KMS-11 (cell line): ENCODE measurements at regions not wholly inside any gene's neighbourhood (a gene's known extent, or its start where the extent isn't known, plus 50 kb on each side); places are given as distances from the start of the nearest gene placed in this dataset.

Experiments
- H2AFZ ChIP-seq: fragments of 200-600 bp; sonication (generic); 2 replicates; pipeline ENCODE4 v1.6.1; 2016; ENCODE audit warnings: antibody characterized with exemption, mixed run types, low read depth
- H3K27ac ChIP-seq: fragments of 200-600 bp; sonication (generic); 2 replicates; pipeline ENCODE4 v1.6.1; 2016; ENCODE audit warnings: mild to moderate bottlenecking, mixed run types
- H3K27me3 ChIP-seq: fragments of 200-600 bp; sonication (generic); 2 replicates; pipeline ENCODE4 v1.6.1; 2017; ENCODE audit warnings: mild to moderate bottlenecking, low read depth, mixed run types, moderate library complexity; ENCODE audit not compliant: insufficient read depth
- H3K36me3 ChIP-seq: fragments of 200-600 bp; sonication (generic); 2 replicates; pipeline ENCODE4 v1.6.1; 2017; ENCODE audit warnings: mild to moderate bottlenecking, mixed run types; ENCODE audit not compliant: insufficient read depth
- H3K4me1 ChIP-seq: fragments of 200-600 bp; sonication (generic); 2 replicates; pipeline ENCODE4 v1.6.1; 2016; ENCODE audit warnings: mild to moderate bottlenecking, low read depth, mixed run types; ENCODE audit not compliant: poor library complexity, severe bottlenecking
- H3K4me2 ChIP-seq: fragments of 200-600 bp; sonication (generic); 2 replicates; pipeline ENCODE4 v1.7.0; 2016; ENCODE audit warnings: mild to moderate bottlenecking, mixed run types
- H3K4me3 ChIP-seq: fragments of 200-600 bp; sonication (generic); IDR thresholded peaks from 2 replicates; pipeline ENCODE4 v1.6.1; 2017; ENCODE audit warnings: low read depth, low read length, mixed read lengths; ENCODE audit not compliant: insufficient read depth
- H3K79me2 ChIP-seq: fragments of 200-600 bp; sonication (generic); 2 replicates; pipeline ENCODE4 v1.6.1; 2016; ENCODE audit warnings: low read depth, mixed run types; ENCODE audit not compliant: insufficient read depth
- H3K9ac ChIP-seq: fragments of 200-600 bp; sonication (generic); 2 replicates; pipeline ENCODE4 v1.6.1; 2016; ENCODE audit warnings: mild to moderate bottlenecking, mixed run types
- H4K20me1 ChIP-seq: fragments of 200-600 bp; sonication (generic); 2 replicates; pipeline ENCODE4 v1.6.1; 2016; ENCODE audit warnings: mild to moderate bottlenecking, mixed run types; ENCODE audit not compliant: insufficient read depth
- TF ChIP-seq, protein P1 (sequence below): fragments of 200-600 bp; sonication (generic); conservative IDR thresholded peaks from 2 replicates; pipeline ENCODE4 v1.6.1; 2017; ENCODE audit warnings: low read depth, mild to moderate bottlenecking, antibody characterized with exemption, low read length, moderate library complexity, mixed read lengths

GRCh38 chr5:155728857-155729683, 597.9 kb upstream of the SGCD start:
- no peak overlapping the region for H2AFZ ChIP-seq
- TF ChIP-seq, protein P1, sequence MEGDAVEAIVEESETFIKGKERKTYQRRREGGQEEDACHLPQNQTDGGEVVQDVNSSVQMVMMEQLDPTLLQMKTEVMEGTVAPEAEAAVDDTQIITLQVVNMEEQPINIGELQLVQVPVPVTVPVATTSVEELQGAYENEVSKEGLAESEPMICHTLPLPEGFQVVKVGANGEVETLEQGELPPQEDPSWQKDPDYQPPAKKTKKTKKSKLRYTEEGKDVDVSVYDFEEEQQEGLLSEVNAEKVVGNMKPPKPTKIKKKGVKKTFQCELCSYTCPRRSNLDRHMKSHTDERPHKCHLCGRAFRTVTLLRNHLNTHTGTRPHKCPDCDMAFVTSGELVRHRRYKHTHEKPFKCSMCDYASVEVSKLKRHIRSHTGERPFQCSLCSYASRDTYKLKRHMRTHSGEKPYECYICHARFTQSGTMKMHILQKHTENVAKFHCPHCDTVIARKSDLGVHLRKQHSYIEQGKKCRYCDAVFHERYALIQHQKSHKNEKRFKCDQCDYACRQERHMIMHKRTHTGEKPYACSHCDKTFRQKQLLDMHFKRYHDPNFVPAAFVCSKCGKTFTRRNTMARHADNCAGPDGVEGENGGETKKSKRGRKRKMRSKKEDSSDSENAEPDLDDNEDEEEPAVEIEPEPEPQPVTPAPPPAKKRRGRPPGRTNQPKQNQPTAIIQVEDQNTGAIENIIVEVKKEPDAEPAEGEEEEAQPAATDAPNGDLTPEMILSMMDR: no peak
- no peak overlapping the region for H3K9ac ChIP-seq

DNA sequence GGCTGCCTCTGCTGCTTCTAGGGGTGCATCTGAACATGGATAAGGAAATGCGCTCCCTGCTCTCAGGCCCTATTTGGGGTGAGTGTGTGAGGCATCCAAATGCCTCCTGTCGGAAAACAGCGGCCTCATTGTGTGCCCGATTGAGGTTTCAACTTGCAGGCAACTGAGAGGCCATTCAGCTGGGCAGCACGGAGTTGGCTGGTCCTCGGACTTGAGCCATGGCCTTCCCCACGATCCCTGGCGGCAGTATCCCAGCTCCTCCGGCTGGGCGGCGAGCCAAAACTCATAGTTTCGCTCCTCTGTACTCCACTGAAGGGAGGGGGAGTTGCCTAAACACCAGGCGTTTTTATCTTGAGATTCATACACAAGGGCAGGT, 597.3 kb upstream of the SGCD start:
- H3K79me2 ChIP-seq: no peaks in the 10 kb centered on the region
- TF ChIP-seq, protein P1: no peak
- H2AFZ ChIP-seq: no peak overlapping the region
- H3K9ac ChIP-seq: no peak overlapping the region
- H3K27ac ChIP-seq: no peak overlapping the region
- no peak overlapping the region for H3K4me3 ChIP-seq
- H3K4me2 ChIP-seq: no peak overlapping the region
- H3K27me3 ChIP-seq: no peaks in the 10 kb centered on the region
- H3K4me1 ChIP-seq: no peaks in the 10 kb centered on the region
- no peaks in the 10 kb centered on the region for H3K36me3 ChIP-seq
- no peaks in the 10 kb centered on the region for H4K20me1 ChIP-seq

More at GRCh38 chr5:155728857-155729683, 597.9 kb upstream of the SGCD start:
- H3K4me3 ChIP-seq: no peak overlapping the region
- no peaks in the 10 kb centered on the region for H3K27me3 ChIP-seq
- no peaks in the 10 kb centered on the region for H3K79me2 ChIP-seq
- no peak overlapping the region for H3K4me2 ChIP-seq
- no peak overlapping the region for H3K27ac ChIP-seq
- H4K20me1 ChIP-seq: no peaks in the 10 kb centered on the region
- H3K4me1 ChIP-seq: no peaks in the 10 kb centered on the region
- no peaks in the 10 kb centered on the region for H3K36me3 ChIP-seq

- H3K27me3 ChIP-seq: no peaks in the 10 kb centered on the region
These were observed 594.2 kb upstream of the SGCD start for GRCh38 chr5:155732587-155733376.

GRCh38 chr5:155733935-155734334, 593.0 kb upstream of the SGCD start:
- Histone ChIP-seq H3K27me3 (no peaks in the 10 kb centered on the region), H3K9ac (no peak overlapping the region), H4K20me1 (no peaks in the 10 kb centered on the region), H3K4me3 (no peak overlapping the region), H3K36me3 (no peaks in the 10 kb centered on the region), H2AFZ (no peak overlapping the region), H3K79me2 (no peaks in the 10 kb centered on the region), H3K4me1 (no peaks in the 10 kb centered on the region), H3K4me2 (no peak overlapping the region), H3K27ac (no peak overlapping the region)
- TF ChIP-seq, protein P1: no peak

More at GRCh38 chr5:155732587-155733376, 594.2 kb upstream of the SGCD start:
- no peak overlapping the region for H3K27ac ChIP-seq
- no peak overlapping the region for H3K9ac ChIP-seq
- H3K4me2 ChIP-seq: no peak overlapping the region
- no peaks in the 10 kb centered on the region for H3K4me1 ChIP-seq
- H3K79me2 ChIP-seq: no peaks in the 10 kb centered on the region
- TF ChIP-seq, protein P1: no peak
- no peaks in the 10 kb centered on the region for H3K36me3 ChIP-seq
- H2AFZ ChIP-seq: no peak overlapping the region
- H3K4me3 ChIP-seq: no peak overlapping the region
- no peaks in the 10 kb centered on the region for H4K20me1 ChIP-seq
